GM21390 (cell line): ENCODE measurements at regions not wholly inside any gene's neighbourhood (a gene's known extent, or its start where the extent isn't known, plus 50 kb on each side); places are given as distances from the start of the nearest gene placed in this dataset.

Source experiments
- ATAC-seq: cut with Tn5 transposase; IDR thresholded peaks from one replicate; pipeline ENCODE4 v1.9.1; 2021; ENCODE audit not compliant: unreplicated experiment

DNA sequence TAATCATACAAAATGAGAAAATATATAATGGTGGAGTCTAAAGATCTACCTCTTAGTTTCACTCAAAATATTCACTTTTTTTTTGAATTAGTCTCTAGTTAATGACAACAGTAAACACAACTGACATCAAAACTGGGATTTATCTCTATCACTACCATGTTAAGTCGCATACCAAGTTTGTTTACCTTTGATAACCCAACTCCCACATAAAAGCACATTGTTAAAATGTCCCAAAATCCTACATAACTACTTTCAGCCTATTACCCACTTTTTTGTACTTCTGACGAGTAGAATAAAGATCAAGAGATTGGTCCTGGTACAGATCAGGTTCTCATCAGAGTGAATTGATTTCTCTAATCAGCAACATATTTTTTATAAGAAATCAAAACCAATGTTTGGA lies 518.5 kb downstream of the EPHA3 start:
- ATAC-seq: no peak

GRCh38 chr3:89628856-89629670 lies 521.6 kb downstream of the EPHA3 start:
- ATAC-seq: no peak

GRCh38 chr3:89635137-89635536 lies 527.7 kb downstream of the EPHA3 start:
- no peak for ATAC-seq

GRCh38 chr3:89644716-89645115 lies 537.3 kb downstream of the EPHA3 start:
- ATAC-seq: no peak

DNA sequence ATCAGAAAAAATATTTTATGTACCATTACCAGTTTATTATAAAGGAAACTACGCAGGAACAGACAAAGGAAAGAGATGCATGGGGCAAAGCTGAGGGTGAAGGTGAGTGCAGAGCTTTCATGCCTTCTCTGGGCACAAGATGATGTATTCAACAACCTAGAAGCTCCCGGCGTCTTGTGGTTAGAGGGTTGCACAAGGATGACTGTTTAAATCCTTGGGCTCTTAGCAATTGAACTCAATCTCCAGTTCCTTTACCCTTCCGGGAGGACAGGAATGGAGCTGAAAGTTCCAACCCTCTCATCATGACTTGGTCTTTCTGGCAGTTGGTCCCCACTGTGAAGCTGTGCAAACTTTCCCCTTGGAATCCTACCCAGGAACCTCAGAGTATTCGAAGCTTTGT lies 542.0 kb downstream of the EPHA3 start:
- ATAC-seq: no peak

- no peak for ATAC-seq
Observed at GRCh38 chr3:89654031-89654430, 546.6 kb downstream of the EPHA3 start.

DNA sequence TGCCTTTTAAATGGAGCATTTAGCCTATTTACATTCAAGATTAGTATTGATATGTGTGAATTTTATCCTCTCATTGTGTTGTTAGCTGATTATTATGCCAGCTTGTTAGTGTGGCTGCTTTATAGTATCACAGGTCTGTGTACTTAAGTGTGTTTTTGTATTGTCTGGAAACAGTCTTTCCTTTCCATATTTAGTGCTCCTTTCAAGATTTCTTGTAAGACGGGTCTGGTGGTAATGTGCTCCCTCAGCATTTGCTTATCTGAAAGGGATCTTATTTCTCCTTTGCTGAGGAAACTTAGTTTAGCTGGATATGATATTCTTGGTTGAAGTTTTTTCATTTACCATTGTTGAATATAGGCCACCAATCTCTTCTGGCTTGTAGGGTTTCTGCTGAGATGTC lies 549.0 kb downstream of the EPHA3 start:
- ATAC-seq: no peak

GRCh38 chr3:89679686-89680085 lies 572.3 kb downstream of the EPHA3 start:
- no peak for ATAC-seq

- no peak for ATAC-seq
Observed at GRCh38 chr3:89682556-89682955, 575.1 kb downstream of the EPHA3 start.

- ATAC-seq: no peak
Observed at GRCh38 chr3:89685731-89686130, 578.3 kb downstream of the EPHA3 start.

- no peak for ATAC-seq
Observed at GRCh38 chr3:89690646-89691045, 583.2 kb downstream of the EPHA3 start.

GRCh38 chr3:89692601-89693000 lies 585.2 kb downstream of the EPHA3 start:
- no peak for ATAC-seq

- ATAC-seq: no peak
Observed at GRCh38 chr3:89697321-89697916, 590.0 kb downstream of the EPHA3 start.

DNA sequence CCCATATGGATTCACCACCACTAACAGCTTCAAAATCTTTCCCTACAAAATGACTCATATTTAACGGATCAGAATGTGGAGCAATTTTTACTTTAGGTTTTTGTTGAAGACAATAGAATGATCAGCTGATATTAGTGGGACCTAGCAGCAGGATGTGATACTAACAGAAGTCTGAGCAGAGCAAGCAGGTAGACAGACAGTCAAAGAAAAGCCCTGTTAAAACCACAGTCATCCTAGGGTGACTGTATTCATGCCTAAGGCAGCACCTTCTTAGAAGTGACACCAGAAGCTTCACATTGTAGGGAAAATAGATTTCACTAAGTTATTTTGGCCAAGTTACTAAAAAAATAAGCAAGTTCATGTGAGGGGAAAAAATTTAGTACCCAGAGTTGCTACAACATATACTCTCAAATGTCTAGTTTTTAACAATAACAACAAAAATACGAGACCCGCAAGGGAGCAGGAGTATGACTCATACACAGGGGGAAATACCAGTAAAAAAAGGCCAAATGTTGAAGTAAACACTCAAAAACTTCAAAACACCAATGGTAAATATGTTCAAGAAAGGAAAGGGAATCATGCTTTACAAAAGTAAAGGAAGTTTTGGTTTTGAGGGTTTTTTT lies 590.9 kb downstream of the EPHA3 start:
- ATAC-seq: no peak

- no peak for ATAC-seq
Observed at GRCh38 chr3:89699229-89699628, 591.8 kb downstream of the EPHA3 start.

DNA sequence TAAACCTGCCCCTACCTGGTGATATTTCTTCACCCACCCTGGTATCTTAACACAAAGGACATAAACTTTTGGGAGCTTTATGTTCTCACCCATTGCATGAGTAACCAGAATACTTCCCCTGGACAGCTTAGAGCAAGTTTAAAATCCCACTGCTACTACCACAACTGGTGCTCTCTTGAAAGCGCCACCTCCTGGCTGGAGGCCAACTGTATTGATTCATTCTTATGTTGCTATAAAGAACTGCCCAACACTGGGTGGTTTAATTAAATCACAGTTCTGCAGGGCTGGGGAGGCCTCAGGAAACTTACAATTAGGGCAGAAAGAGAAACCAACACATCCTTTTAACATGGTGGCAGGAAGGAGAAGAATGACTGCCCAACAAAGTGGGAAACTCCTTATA lies 592.4 kb downstream of the EPHA3 start:
- ATAC-seq: no peak

GRCh38 chr3:89702404-89702803 lies 595.0 kb downstream of the EPHA3 start:
- ATAC-seq: no peak

GRCh38 chr3:89713196-89713595 lies 605.8 kb downstream of the EPHA3 start:
- ATAC-seq: no peak

DNA sequence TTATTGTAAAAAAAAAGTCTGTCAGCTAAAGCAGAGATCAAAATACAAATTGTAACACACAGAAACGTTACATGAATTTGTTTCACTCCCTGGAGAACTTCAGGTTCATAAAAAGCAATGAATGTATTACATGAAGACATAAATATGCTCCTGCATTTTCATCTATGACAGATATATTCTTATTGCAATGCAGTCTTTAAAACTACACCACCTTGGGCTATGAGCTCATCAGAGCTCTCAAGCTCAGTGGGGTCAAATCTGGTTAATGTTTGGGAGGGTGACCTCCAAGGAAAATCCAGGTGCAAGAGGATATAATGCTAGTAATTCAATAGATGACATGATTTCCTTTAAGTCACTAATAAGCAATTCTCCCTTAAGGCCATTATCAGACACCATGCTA lies 606.8 kb downstream of the EPHA3 start:
- no peak for ATAC-seq

DNA sequence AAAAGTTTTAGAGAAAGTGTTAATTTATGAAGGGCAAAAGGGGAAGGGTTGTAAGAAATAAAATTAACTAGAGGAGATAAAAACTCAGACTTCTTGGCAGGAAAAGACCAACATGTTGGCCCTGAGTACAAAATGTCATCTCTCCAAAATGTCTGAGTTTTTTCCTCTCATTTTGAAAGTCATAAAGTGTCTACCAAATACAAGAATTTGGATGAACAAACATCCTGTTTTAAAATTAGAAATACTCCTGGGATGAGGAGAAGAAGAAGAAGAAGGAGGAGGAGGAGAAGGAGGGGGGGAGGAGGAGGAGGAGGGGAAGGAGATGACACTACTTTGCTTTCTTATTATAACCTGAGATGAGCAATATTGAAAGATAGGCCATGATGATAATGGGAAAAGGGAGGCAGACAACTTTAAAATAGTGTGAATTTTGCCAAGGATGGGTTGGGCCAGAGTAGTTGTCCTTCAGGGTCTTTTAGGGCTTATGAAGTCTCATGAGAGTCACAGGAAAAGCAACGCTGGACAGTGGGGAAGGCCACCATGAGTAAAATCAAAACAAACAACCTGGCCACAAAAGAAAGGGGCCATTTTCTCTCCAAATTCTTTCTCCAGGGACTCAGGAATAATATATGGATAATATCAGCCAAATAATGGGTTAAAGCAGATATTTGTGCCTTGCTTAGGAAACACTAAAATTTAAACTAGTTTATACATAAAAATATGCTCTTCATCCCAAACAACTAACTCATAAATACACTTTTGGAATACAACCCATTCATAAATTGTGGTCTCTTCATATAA lies 632.9 kb downstream of the EPHA3 start:
- ATAC-seq: no peak

DNA sequence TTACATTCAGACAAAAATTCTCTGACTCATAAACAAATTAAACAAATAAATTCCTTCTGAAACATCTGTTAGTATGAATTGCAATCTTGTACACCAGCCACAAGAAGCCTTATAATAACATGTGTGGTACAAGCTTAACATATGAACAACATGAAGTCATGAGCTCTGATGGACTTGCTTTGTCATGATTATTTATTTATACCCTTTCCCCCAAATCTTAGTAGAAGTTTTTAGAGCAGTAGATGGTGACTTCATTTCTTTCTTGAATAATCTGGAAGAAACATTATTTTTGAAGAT lies 633.4 kb downstream of the EPHA3 start:
- no peak for ATAC-seq

GRCh38 chr3:89742546-89742945 lies 635.1 kb downstream of the EPHA3 start:
- no peak for ATAC-seq
